Peyer's patch (tissue), 4 donors: ENCODE measurements at regions not wholly inside any gene's neighbourhood (a gene's known extent, or its start where the extent isn't known, plus 50 kb on each side); places are given as distances from the start of the nearest gene placed in this dataset.

Experiments used
- CTCF ChIP-seq, 6 experiments: fragments of 450-650 bp in 4 of 6; fragments of 200-600 bp in 2 of 6; sonication (generic) in 1 of 6; IDR thresholded peaks; one replicate each; pipeline ENCODE4 v1.5.1; 2017 to 2019; ENCODE audit warnings: antibody characterized with exemption in 6 of 6, mild to moderate bottlenecking in 3 of 6, moderate library complexity in 1 of 6
- POLR2A ChIP-seq, 2 donors: fragments of 450-650 bp; IDR thresholded peaks; one replicate each; pipeline ENCODE4 v1.5.1; 2017; ENCODE audit warnings: antibody characterized with exemption in 2 of 2, mild to moderate bottlenecking in 2 of 2, moderate library complexity in 2 of 2

- TF ChIP-seq CTCF (IDR thresholded peaks at IDR 0.05) (no peak), POLR2A (IDR thresholded peaks at IDR 0.05) (no peak)
These were observed 367.9 kb downstream of the METTL15 start for GRCh38 chr11:28476049-28476448.
